OCI-LY7 (cell line): ENCODE measurements at regions not wholly inside any gene's neighbourhood (a gene's known extent, or its start where the extent isn't known, plus 50 kb on each side); places are given as distances from the start of the nearest gene placed in this dataset.

Experiments used
- EZH2phosphoT487 ChIP-seq: fragments of 200-600 bp; sonication (generic); IDR thresholded peaks from 2 replicates; pipeline ENCODE4 v1.6.1; 2018; ENCODE audit warnings: low read depth, borderline replicate concordance, mild to moderate bottlenecking, mixed run types, antibody characterized with exemption, low read length, moderate library complexity, mixed read lengths
- TF ChIP-seq, protein P1 (sequence below): fragments of 200-600 bp; sonication (generic); conservative IDR thresholded peaks from 2 replicates; pipeline ENCODE4 v1.5.1; 2014; ENCODE audit warnings: mild to moderate bottlenecking, antibody characterized with exemption, low read length, moderate library complexity, mixed read lengths

DNA sequence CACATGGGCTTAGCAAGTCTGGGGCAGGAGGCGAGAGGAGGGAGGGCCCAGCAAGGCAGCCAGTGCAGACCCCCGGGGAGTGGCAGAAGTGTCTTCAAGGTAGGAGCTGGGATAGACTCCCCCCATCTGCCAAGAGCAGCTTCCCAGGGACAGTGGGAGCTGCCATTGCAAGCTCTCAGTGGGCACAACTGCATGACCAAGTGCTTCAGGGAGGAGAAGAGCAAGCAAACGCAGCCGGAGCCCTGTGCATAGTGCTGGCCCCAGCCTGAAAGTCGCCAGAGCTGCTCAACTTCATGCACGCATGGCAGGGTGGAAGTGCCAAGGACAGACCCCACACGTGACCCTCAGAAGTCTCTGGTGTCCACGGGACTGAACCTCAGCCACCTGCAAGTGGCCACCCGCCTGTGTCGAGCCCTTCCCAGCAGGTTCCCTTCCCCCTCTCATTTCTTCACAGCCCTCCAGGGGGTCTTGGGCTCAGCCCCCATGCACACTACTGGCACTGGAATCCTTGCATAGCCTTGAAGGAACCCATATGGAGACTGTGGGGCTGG lies 89.4 kb downstream of the PLXNA1 start:
- TF ChIP-seq, protein P1, sequence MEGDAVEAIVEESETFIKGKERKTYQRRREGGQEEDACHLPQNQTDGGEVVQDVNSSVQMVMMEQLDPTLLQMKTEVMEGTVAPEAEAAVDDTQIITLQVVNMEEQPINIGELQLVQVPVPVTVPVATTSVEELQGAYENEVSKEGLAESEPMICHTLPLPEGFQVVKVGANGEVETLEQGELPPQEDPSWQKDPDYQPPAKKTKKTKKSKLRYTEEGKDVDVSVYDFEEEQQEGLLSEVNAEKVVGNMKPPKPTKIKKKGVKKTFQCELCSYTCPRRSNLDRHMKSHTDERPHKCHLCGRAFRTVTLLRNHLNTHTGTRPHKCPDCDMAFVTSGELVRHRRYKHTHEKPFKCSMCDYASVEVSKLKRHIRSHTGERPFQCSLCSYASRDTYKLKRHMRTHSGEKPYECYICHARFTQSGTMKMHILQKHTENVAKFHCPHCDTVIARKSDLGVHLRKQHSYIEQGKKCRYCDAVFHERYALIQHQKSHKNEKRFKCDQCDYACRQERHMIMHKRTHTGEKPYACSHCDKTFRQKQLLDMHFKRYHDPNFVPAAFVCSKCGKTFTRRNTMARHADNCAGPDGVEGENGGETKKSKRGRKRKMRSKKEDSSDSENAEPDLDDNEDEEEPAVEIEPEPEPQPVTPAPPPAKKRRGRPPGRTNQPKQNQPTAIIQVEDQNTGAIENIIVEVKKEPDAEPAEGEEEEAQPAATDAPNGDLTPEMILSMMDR, result no peak
- no peak for TF ChIP-seq EZH2phosphoT487
